HG03066 (cell line): ENCODE measurements at regions not wholly inside any gene's neighbourhood (a gene's known extent, or its start where the extent isn't known, plus 50 kb on each side); places are given as distances from the start of the nearest gene placed in this dataset.

Source experiments
- ATAC-seq: cut with Tn5 transposase; IDR thresholded peaks from one replicate; pipeline ENCODE4 v1.9.1; 2021; ENCODE audit warnings: low read depth; ENCODE audit not compliant: unreplicated experiment

DNA sequence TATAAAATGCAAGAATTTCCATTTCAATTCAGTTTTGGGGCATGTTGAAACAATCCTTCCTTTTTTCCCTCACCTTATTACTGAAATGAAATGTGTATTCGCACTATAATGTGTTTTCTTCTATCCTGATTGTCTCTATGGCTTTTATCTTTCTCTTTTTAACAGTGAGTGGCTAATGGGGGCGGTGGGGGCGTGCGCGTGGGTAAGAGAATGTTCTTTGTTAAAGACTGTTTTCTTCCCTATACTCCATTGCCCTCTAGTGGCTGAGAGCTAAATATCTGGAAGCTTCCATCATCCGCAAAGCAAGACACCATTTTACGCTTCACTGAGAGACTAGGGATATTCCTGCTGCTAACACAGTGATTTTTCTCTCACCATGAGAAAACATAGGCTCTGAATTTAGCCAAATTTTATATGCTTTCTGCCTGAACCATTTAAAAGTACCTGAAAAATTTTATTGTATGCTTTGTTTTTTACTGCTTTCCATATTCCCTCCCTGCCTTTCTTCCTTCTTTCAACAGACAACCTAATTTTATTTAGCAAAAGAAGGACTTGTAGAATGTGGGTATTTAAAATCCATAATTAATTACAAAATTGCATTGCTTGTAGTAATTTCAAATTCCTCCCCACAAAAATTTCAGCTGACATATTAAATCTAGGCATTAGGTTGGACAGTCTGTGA, 194.0 kb downstream of the GASK1B start:
- ATAC-seq = peak; percentile 94

- no peak for ATAC-seq
These were observed 195.7 kb downstream of the GASK1B start for GRCh38 chr4:157977086-157977485.

DNA sequence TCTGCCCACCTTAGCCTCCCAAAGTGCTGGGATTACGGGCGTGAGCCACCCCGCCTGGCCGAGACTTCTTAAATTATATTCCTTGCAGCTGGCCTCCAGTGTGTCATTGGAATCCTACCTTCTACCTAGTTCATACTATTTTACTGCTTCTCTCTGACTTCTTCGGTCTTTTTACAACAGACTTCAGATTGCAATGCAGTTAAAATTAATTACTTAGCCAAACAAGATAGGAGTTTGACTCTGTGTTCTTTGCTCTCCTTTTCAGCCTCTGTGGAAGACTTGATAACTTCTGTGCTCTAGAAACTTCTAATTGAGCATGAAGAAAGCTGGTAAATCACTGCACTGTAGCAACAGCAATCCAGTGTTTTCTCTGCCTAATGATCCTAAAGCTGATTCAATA, 199.5 kb downstream of the GASK1B start:
- ATAC-seq = no peak

- no peak for ATAC-seq
These were observed 208.4 kb downstream of the GASK1B start for GRCh38 chr4:157964463-157964862.

- ATAC-seq = no peak
These were observed 211.4 kb downstream of the GASK1B start for GRCh38 chr4:157961229-157961990.

GRCh38 chr4:157957905-157958304, 214.9 kb downstream of the GASK1B start:
- no peak for ATAC-seq

DNA sequence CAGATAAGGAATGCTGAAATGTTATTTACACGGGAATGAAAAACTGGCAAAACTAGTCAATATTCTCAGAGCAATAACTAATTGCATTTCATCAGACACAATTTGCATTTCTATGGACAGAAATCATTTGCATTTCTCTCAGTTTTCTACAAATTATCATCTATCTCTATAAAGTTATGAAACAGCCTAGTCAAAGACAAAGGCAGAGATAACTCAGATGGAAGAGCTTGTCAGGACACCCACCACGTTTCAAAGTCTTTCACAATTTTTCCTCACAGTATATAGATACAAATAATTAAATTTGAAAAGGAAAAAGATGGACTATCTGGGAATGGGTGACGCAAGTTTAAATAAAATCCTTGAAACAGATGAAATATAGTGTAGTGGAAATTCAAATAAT, 230.8 kb downstream of the GASK1B start:
- ATAC-seq = no peak

- no peak for ATAC-seq
These were observed 238.7 kb downstream of the GASK1B start for GRCh38 chr4:157934151-157934550.

- no peak for ATAC-seq
These were observed 239.9 kb downstream of the GASK1B start for GRCh38 chr4:157932936-157933335.

DNA sequence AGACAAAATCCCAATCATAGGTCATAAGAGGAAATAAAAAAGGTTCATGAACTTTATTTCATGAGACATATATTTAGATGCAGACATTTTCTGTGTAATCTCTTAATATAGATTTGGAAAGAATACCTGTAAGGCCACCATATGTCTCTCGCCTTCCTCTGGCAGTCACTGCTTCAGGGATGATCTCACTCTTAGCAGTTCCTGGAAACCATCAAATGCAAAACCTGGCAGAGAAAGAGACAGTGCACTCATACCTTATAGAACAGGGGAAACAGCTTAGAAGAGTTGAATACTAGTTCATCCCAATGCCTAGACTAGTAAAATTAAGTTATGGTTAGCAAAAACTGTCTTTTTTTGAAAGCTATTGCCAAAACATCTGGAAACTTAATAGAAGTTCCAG, 243.3 kb downstream of the GASK1B start:
- ATAC-seq = no peak

DNA sequence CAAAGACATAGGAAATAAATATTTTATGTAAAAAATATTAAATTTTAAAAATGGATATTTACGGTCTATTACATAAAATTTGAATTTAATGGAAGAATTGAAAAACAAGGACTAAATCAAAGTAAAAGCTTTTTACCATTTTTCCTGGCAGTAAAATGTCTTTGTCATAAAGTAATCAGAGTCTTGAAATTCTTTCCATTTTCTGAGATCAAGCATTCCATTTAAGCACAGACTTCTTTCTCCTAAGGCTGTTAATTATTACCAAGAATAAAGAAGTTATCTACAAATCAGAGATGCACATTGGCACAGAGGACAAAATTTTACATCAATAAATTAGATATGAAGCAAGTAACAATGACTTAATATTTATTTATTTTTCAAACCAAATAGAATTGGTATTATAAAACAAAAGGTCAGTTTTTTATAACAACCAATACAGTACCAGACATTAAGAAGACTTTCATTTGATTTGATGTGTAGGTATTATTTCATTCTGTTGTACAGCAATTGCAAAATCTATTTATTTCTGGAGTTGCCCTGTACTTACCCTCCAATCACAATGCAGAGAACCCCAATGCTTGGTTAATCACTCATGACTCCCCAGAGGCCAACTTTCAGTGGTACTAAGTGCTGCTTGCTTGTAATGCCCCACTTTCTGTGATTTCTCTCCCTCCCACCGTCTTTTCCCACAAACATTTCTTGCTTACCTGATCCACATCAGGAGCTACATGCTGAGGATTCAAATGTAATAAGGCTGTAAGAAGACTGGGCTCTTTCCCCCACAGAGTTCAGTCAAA, 254.6 kb downstream of the GASK1B start:
- ATAC-seq = no peak

GRCh38 chr4:157912212-157912611, 260.6 kb downstream of the GASK1B start:
- ATAC-seq = no peak

- ATAC-seq = no peak
These were observed 261.2 kb downstream of the GASK1B start for GRCh38 chr4:157911662-157912061.

- no peak for ATAC-seq
These were observed 264.1 kb downstream of the GASK1B start for GRCh38 chr4:157908691-157909090.

DNA sequence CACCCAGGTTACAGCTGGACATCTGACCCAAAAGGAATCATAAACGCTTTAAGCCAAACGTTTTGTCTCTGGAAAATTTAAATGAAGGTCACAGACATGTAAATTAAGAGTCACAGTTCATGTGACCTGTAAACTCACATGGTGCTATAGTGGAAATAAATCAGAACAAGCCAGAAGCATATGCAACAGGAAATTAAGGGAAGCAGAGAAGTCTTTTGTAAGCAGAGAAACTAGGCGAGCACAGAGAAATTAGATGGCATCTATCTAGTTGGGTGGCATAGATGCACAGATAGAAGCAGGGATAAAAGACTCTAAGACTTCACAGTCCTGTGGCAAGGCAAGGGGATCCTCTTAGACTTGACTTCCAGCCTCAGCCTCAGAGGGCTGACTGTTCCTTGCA, 264.8 kb downstream of the GASK1B start:
- no peak for ATAC-seq

DNA sequence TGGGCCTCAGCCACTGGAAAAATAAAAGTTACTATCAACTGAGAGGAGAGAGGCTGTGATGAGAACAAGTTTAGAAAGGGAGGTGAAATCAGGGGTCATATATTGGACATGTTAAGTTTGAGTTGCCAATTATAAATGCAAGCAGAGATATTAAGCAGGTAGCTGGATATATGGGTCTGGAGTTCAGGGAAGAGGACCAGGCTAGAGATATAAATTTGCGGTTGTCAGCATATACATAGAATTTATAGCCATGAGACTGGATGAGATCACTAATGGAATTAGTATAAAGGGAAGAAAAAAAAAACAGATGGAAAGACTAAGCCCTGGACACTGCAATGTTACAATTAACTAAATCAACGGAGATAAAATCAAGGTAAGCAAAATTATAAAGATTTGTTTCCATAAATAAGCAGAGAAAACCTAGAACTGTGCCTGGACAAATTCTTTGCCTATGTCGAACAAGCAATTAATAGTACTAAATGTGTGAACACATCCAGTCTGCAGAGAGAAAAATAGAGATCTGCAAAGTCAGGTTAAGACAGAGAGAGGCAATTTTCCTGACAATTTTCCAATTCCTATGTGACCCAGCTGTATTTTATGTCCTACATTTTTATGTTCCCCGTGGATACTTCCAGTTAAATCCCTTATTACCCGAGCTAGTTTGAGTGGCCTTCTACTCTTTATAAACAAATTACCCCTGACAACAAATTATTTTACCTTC, 265.4 kb downstream of the GASK1B start:
- ATAC-seq = no peak

GRCh38 chr4:157898836-157899605, 273.8 kb downstream of the GASK1B start:
- ATAC-seq = no peak

DNA sequence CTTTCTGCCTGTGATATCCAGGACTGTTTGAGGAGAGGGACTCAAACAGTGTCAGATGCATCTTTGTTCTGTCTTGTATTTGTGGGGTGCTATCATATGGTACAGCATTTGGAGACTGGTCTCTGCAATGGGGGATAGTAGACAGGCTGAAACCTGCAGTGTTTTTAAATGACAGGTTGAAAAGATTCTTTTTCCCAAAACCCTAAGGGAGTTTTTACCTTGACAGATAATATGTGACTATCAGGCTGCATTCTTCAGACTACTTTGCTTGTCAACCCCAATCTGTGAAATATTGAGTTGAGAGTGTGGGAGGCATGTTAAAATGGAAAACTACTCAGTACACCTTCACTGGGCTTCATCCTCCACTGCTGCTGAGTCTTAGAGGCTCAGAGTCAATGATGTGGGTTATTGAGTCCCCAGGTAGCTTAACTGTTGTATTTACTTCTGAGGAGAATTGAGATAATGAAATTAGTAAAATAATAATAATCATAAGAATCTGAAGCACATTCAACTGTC, 274.9 kb downstream of the GASK1B start:
- no peak for ATAC-seq

- no peak for ATAC-seq
These were observed 276.1 kb downstream of the GASK1B start for GRCh38 chr4:157896726-157897125.

GRCh38 chr4:157895205-157895604, 277.6 kb downstream of the GASK1B start:
- no peak for ATAC-seq
